ENCODE measurements at regions not wholly inside any gene's neighbourhood (a gene's known extent, or its start where the extent isn't known, plus 50 kb on each side); places are given as distances from the start of the nearest gene placed in this dataset.

DNA sequence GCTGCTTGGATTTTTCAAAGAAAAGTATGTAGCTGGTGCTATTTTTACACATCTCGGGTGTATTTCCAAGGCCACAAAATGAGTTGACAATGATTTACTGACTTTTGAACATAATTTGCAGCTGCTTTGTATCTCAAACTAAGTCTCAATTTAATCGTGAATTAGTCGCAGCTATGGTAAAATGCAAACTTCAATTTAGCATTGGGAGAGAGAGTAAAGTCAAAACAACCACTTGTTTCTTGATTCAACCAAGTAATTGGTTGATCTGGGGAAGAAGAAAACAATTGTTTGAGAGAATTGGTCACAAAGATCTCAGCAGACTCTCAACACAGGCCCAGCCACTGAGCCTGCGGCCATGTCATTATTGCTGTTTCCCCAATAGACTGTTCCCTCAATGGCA is 75.0 kb upstream of the DYRK2 start:
- Histone ChIP-seq H4K8ac (replicated peaks; ENCODE audit: insufficient read length, low read depth, low read length) (no peak overlapping the region), H2BK15ac (ENCODE audit: low read depth, low read length) (no peak overlapping the region)
- TF ChIP-seq, protein P1, sequence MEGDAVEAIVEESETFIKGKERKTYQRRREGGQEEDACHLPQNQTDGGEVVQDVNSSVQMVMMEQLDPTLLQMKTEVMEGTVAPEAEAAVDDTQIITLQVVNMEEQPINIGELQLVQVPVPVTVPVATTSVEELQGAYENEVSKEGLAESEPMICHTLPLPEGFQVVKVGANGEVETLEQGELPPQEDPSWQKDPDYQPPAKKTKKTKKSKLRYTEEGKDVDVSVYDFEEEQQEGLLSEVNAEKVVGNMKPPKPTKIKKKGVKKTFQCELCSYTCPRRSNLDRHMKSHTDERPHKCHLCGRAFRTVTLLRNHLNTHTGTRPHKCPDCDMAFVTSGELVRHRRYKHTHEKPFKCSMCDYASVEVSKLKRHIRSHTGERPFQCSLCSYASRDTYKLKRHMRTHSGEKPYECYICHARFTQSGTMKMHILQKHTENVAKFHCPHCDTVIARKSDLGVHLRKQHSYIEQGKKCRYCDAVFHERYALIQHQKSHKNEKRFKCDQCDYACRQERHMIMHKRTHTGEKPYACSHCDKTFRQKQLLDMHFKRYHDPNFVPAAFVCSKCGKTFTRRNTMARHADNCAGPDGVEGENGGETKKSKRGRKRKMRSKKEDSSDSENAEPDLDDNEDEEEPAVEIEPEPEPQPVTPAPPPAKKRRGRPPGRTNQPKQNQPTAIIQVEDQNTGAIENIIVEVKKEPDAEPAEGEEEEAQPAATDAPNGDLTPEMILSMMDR (conservative IDR thresholded peaks at IDR 0.05) = no peak

More for the DNA sequence above, 75.0 kb upstream of the DYRK2 start:
- no peak overlapping the region for H3K23ac ChIP-seq (ENCODE audit: insufficient read length, low read depth, low read length)
- H3K18ac ChIP-seq (ENCODE audit: insufficient read length, low read depth, low read length) = no peak overlapping the region
- no peak overlapping the region for H3K14ac ChIP-seq (ENCODE audit: insufficient read depth, low read length)
- no peaks in the 10 kb centered on the region for H4K20me1 ChIP-seq (ENCODE audit: control insufficient read depth, insufficient read depth, insufficient read length)
- H2BK12ac ChIP-seq (ENCODE audit: insufficient read length, low read depth, low read length) = no peak overlapping the region
- no peaks in the 10 kb centered on the region for H3K79me1 ChIP-seq (ENCODE audit: insufficient read depth, low read depth, low read length, poor library complexity, severe bottlenecking)
- H3K27ac Mint-ChIP-seq = no peak overlapping the region
- H3K9ac ChIP-seq (ENCODE audit: extremely low read depth, insufficient read length, low read length) = no peak overlapping the region
- no peaks in the 10 kb centered on the region for H3K27me3 ChIP-seq (ENCODE audit: insufficient read depth, low read length)
- WGBS (ENCODE audit: extremely low coverage, insufficient read length, low lambda C conversion rate) = no CpG with 5 or more reads among the region's 4 CpGs
- no peak overlapping the region for H3K4me2 ChIP-seq (ENCODE audit: insufficient read depth, insufficient read length, low read length)
- H3K36me3 Mint-ChIP-seq (ENCODE audit: insufficient read depth in 1 of 3, low read depth in 3 of 3) = no peaks in the 10 kb centered on the region; a peak in 2 of 7 replicates
- no peaks in the 10 kb centered on the region for H3K9me3 ChIP-seq (ENCODE audit: control insufficient read depth, low read depth, low read length)
- DNase-seq = no peak
- H4K5ac ChIP-seq (ENCODE audit: insufficient read length, low read depth, low read length) = no peak overlapping the region
- no peaks in the 10 kb centered on the region for H3K27me3 Mint-ChIP-seq (ENCODE audit: low read depth)
- no peak overlapping the region for H2BK5ac ChIP-seq (ENCODE audit: insufficient read length, low read length)
- peaks cover 4 to 13% of the 10 kb centered on the region in 2 experiments for H3K4me1 Mint-ChIP-seq
- no peaks in the 10 kb centered on the region for H3K4me1 ChIP-seq (ENCODE audit: insufficient read depth, low read length)
- H3K4me3 Mint-ChIP-seq = no peak overlapping the region
- no peak overlapping the region for H3T11ph ChIP-seq (ENCODE audit: low read length)
- no peaks in the 10 kb centered on the region for H3K23me2 ChIP-seq (ENCODE audit: insufficient read length, low read depth, low read length, poor library complexity, severe bottlenecking)
- no peak overlapping the region for H3K4ac ChIP-seq (ENCODE audit: low read depth, low read length)
- H2BK20ac ChIP-seq (ENCODE audit: low read depth, low read length, poor library complexity, severe bottlenecking) = no peak overlapping the region
- H3K79me2 ChIP-seq (ENCODE audit: insufficient read depth, low read length) = no peaks in the 10 kb centered on the region
- no peaks in the 10 kb centered on the region for H3K9me3 Mint-ChIP-seq
- no peak overlapping the region for H3K27ac ChIP-seq (ENCODE audit: insufficient read length, low read depth, low read length)
- no peak overlapping the region for H2AK5ac ChIP-seq (ENCODE audit: insufficient read length, low read length)
- H3K56ac ChIP-seq (ENCODE audit: insufficient read length, low read depth, low read length) = no peak overlapping the region
- no peak overlapping the region for H2AFZ ChIP-seq (ENCODE audit: low read length)
- no peak overlapping the region for H4K91ac ChIP-seq (ENCODE audit: insufficient read length, low read depth, low read length)
- no peak overlapping the region for H2BK120ac ChIP-seq (ENCODE audit: low read depth, low read length, poor library complexity, severe bottlenecking)
